ENCODE measurements at regions not wholly inside any gene's neighbourhood (a gene's known extent, or its start where the extent isn't known, plus 50 kb on each side); places are given as distances from the start of the nearest gene placed in this dataset.

GRCh38 chr21:25366116-25366515, 241.2 kb downstream of the MRPL39 start:
- no peak for TF ChIP-seq POLR2AphosphoS5 (IDR thresholded peaks at IDR 0.05; ENCODE audit: borderline replicate concordance, low read depth, low read length)
- no peak for TF ChIP-seq EZH2 (IDR thresholded peaks at IDR 0.05)

Measured in SK-N-MC (cell line).